AG09309 (cell line): ENCODE measurements at regions not wholly inside any gene's neighbourhood (a gene's known extent, or its start where the extent isn't known, plus 50 kb on each side); places are given as distances from the start of the nearest gene placed in this dataset.

Source experiments
- DNase-seq: peaks from one replicate; pipeline ENCODE4 v3.0.0-alpha.2; 2010; ENCODE audit warnings: low read depth
- H3K4me3 ChIP-seq: 2 replicates; pipeline ENCODE4 v1.5.1; 2011; ENCODE audit warnings: mild to moderate bottlenecking, low read depth, low read length, moderate library complexity; ENCODE audit not compliant: control insufficient read depth
- CTCF ChIP-seq: IDR thresholded peaks from 2 replicates; pipeline ENCODE4 v1.5.1; 2011; ENCODE audit warnings: mild to moderate bottlenecking, low read depth, low read length, inconsistent platforms; ENCODE audit not compliant: insufficient read depth, control insufficient read depth; ENCODE audit errors: missing control alignments

DNA sequence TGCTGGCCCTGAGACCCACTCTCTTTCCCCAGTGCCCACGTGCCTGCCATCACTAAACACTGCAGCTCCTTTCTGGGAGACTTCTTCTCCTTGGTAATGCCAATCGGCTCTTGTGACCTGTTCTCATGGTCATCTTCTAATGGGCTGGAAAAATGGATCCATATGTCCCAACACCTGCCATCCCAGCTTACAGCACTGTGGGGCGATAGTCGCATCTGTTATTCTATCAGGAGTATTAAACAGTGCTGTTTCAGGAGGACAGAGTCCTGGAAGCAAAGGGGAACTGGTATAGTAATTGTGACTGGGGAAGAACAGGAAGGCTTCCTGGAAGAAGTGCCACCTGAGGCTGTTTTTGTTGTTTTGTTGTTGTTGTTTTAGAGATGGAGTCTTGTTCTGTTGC lies 411.2 kb downstream of the GLRX3 start:
- no peak for DNase-seq

DNA sequence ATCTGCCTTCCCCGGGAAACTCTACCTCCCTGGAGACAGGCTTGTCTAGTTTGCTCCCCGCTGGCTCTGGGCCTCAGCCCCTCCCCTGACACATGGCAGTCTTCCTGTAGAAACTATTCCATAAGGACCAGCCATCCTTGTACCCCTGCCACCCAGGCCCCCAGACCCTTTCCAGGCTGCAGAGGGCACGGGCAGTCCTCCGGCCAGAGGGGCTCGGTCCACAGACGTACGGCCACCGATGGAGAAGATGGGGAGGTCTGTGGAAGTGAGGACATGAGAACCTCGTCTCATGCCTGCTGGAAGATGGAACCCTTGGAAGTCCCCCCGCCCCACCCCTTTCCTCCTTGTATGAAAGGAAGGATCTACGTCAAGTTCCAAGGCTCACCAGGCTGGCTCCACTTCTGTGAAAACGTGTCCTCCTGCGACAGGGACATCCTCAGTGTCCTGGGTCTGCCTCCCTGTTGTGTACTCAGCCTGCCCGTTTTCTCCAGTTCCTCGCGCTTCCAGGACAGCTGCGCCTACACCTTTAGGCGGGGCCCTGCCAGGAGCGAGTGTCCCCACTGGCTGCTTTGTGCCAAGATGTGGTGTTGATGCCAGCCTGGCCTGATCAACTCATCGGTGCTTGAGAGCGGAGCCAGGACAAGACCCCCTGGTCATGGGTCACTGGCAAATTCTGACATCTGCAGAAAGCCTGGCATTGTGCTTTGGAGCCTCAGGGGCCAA lies 414.9 kb downstream of the GLRX3 start:
- TF ChIP-seq CTCF = no peak
- no peak for DNase-seq
- no peak overlapping the region for H3K4me3 ChIP-seq

More for the DNA sequence above, 411.2 kb downstream of the GLRX3 start:
- H3K4me3 ChIP-seq = no peak overlapping the region
- TF ChIP-seq CTCF = no peak

DNA sequence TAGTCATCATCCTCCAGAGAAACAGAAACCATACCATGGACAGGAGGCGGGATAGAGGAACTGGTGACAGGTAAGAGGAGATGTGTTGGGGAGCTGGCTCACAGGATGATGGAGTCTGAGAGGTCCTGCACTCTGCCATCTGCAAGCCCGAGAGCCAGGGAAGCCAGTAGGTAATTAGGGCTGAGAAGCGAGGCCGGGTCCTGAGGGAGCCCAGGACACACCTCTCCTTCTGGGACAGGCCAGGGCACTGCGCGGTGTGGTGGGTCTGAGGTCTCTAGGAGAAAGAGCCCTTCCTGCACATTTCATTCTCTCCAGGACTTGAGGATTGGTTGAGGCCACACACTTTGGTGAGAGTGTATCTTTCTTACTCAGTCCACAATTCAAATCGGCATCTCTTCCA lies 415.5 kb downstream of the GLRX3 start:
- DNase-seq = no peak

GRCh38 chr10:130553826-130554225 lies 417.6 kb downstream of the GLRX3 start:
- no peak for TF ChIP-seq CTCF
- H3K4me3 ChIP-seq = no peak overlapping the region
- DNase-seq = no peak

More for the DNA sequence above, 415.5 kb downstream of the GLRX3 start:
- H3K4me3 ChIP-seq = no peak overlapping the region
- TF ChIP-seq CTCF = no peak

GRCh38 chr10:130554701-130555410 lies 418.7 kb downstream of the GLRX3 start:
- no peak for TF ChIP-seq CTCF
- no peak for DNase-seq
- H3K4me3 ChIP-seq = no peak overlapping the region

DNA sequence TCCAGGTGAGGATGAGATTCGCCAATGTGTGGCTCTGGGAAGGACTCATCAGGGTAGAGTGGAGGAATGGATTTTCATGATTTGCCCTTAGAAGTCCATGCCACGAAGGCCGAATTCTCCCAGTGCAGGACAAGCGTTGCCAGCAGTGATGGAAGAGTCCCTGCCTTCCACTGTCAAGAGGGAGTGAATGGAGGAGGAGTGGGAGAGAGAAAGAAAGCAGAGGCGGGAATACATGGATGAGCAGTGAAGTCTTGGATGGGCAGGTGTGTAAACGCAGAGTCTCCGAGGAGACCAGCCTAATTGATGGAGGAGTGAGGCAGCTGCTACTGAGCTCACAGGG lies 419.2 kb downstream of the GLRX3 start:
- DNase-seq = no peak
- no peak for TF ChIP-seq CTCF
- no peak overlapping the region for H3K4me3 ChIP-seq
